ENCODE measurements at regions not wholly inside any gene's neighbourhood (a gene's known extent, or its start where the extent isn't known, plus 50 kb on each side); places are given as distances from the start of the nearest gene placed in this dataset.

DNA sequence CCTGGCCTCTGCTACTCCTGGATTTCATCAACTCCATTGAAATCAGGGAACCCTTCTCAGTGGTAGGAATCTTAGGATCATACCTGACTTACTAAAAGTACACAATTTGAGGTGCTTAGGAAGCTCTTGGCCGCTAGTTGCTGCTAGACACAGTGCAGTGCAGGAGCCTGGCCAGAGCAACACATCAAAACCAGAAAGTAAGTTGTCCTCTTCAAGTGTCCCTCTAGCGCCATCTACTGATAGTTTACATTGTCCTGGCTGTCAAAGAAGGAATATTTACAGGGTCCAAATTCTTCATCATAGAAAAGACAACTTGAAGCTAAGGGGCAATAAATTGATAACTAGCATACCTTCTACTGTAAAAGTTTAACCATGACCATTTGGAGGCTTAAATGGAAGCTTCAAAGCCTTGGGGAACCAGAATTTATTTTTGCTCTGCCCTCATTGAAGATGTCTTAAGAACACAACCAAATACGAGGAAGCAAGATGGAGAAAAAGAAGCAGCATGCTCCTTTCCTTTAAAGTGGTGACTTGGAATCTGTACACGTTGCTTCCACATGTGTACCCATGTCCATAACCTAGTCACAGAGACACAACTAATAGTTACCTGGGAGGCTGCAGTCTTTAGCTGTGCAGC lies 889.1 kb upstream of the GCFC2 start:
- no peaks in the 10 kb centered on the region for H3K36me3 ChIP-seq
- TF ChIP-seq Cebpa-rat (IDR thresholded peaks at IDR 0.05), result no peak
- H3K9ac ChIP-seq, result no peak overlapping the region
- no peaks in the 10 kb centered on the region for H3K27me3 ChIP-seq
- H3K4me1 ChIP-seq, result peaks cover 4% of the 10 kb centered on the region; the same call in 1 of the 2 replicates
- no peaks in the 10 kb centered on the region for H4K20me1 ChIP-seq
- H3K4me2 ChIP-seq, result no peak overlapping the region
- H3K9me3 ChIP-seq, result no peaks in the 10 kb centered on the region
- no peak overlapping the region for H3K27ac ChIP-seq
- H3K4me3 ChIP-seq, result no peak overlapping the region

DNA sequence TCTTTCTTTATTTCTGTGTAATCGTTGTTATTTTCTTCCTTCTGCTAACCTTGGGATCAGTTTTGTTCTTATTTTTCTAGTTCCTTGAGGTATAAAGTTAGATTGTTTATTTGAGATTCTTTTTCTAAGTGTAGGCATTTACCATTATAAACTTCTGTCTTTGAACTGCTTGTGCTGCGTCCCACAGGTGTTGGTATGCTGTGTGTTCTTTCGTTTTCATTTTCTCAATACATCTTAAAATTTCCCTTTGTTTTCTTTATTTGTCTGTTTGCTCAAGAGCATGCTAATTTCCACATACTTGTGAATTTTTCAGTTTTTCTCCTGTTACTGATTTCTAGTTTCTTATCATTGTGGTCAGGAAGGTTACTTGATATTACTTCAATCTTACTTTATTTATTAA lies 873.8 kb upstream of the GCFC2 start:
- Histone ChIP-seq H3K4me2 (no peak overlapping the region), H3K36me3 (no peaks in the 10 kb centered on the region), H3K27ac (no peak overlapping the region), H4K20me1 (no peaks in the 10 kb centered on the region), H3K9me3 (no peaks in the 10 kb centered on the region), H3K27me3 (no peaks in the 10 kb centered on the region), H3K4me1 (no peaks in the 10 kb centered on the region), H3K9ac (no peak overlapping the region), H3K4me3 (no peak overlapping the region)
- TF ChIP-seq Cebpa-rat (IDR thresholded peaks at IDR 0.05), result no peak

DNA sequence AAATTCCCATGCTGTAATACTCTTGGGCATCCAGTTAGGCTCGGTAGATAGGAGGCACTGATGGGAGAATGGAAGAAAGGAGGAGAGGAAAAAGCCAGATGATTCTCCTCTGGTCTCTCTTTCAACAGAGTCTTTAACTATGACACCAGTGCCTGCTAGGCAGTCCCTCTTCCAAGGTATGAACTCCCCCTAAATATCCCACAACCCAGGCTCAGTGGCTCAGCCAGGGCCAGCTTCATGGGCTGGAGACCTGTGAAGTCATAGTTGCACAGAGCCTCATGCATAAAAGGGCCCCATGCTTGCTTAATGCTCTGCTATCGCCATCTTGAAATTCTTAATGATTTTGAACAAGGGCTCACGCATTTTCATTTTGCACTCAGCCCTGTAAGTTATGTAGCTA lies 869.2 kb upstream of the GCFC2 start:
- Histone ChIP-seq H3K4me1 (no peaks in the 10 kb centered on the region), H3K27ac (no peak overlapping the region), H3K4me2 (no peak overlapping the region), H4K20me1 (no peaks in the 10 kb centered on the region), H3K27me3 (no peaks in the 10 kb centered on the region), H3K4me3 (no peak overlapping the region), H3K9me3 (no peaks in the 10 kb centered on the region), H3K9ac (no peak overlapping the region), H3K36me3 (no peaks in the 10 kb centered on the region)
- TF ChIP-seq Cebpa-rat (IDR thresholded peaks at IDR 0.05), result no peak

DNA sequence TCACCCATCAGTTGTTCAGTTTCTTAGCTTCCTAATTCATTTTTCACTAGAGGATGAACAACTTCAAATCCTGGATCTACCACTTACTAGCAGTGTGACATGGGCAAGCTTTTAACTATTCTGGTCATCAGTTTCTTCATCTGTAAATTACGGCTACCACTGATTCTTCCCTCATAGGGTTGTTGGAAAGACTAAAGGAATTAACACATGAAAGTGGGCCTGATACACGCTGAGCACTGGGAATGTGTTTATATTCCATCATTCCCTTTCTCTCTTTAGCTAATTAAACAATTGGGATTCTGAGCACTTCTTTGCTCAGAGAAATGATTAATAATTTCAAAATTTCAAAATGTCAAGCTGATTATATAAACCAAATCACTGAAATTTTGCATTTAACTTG lies 862.3 kb upstream of the GCFC2 start:
- Histone ChIP-seq H3K27me3 (no peaks in the 10 kb centered on the region), H3K4me1 (no peaks in the 10 kb centered on the region), H3K4me2 (no peak overlapping the region), H3K9me3 (no peaks in the 10 kb centered on the region), H3K36me3 (no peaks in the 10 kb centered on the region), H3K9ac (no peak overlapping the region), H3K27ac (no peak overlapping the region), H4K20me1 (no peaks in the 10 kb centered on the region), H3K4me3 (no peak overlapping the region)
- TF ChIP-seq Cebpa-rat (IDR thresholded peaks at IDR 0.05), result no peak

DNA sequence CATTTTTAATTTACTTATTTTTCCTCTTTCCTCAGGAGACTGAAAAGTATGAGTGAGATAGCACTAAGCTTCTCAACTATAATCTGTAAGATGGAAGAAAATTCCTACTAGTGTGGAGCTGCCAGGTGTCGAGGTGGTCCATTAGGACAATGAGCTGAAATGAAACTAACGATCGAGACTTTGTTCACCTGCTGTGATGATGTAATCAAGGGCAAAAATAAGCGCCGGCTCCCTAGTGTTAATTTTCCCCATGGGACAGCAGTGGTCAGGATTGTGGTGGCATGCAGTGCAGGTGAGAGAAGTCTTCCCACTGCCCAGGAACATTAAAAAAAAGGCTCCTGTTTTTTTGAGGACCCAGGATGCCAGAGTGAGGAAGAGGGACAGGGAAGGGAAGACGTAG lies 859.1 kb upstream of the GCFC2 start:
- Histone ChIP-seq H3K27ac (no peak overlapping the region), H3K4me2 (no peak overlapping the region), H3K9ac (no peak overlapping the region), H3K4me1 (no peaks in the 10 kb centered on the region), H3K27me3 (no peaks in the 10 kb centered on the region), H4K20me1 (no peaks in the 10 kb centered on the region), H3K9me3 (no peaks in the 10 kb centered on the region), H3K36me3 (no peaks in the 10 kb centered on the region), H3K4me3 (no peak overlapping the region)
- TF ChIP-seq Cebpa-rat (IDR thresholded peaks at IDR 0.05), result no peak

DNA sequence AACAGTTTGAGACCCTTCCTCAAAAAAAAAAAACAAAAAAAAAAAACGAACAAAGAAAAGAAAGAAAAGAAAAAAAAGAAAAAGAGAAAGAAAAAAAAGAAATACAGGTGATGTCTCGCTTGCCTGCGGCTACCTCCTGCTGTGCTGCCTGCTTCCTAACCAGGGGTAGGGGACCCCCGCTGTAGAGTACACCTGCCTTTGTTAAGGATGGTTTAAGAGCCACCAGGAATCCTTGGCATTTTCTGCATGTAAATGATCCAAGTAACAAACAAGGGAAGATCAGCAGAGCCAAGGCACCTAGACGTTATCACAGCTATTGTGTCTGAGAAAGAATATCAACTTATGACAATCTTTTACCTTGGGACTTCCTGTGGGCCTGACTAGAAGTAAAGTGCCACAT lies 856.8 kb upstream of the GCFC2 start:
- Histone ChIP-seq H3K27ac (no peak overlapping the region), H3K27me3 (no peaks in the 10 kb centered on the region), H3K4me2 (no peak overlapping the region), H3K4me1 (no peaks in the 10 kb centered on the region), H3K9ac (no peak overlapping the region), H3K9me3 (no peaks in the 10 kb centered on the region), H4K20me1 (no peaks in the 10 kb centered on the region), H3K4me3 (no peak overlapping the region), H3K36me3 (no peaks in the 10 kb centered on the region)
- TF ChIP-seq Cebpa-rat (IDR thresholded peaks at IDR 0.05), result no peak

DNA sequence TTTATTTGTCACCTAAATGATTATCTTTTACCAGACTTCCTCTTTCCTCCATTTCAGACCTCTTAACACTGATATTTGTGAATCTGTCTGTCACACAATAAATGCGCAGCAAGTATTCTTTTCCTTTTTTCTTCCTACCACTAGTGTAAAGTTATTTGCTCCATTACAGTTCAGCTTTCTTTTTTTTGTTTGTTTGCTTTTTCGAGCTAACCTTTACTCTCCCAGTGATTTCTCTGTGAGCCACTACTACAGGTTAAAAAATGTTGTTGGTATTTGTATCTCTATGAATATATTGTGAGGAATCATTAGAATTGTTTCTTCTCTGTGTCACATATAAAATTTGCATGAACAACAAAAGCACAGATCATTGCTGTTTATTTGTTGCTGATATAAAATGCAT lies 854.0 kb upstream of the GCFC2 start:
- Histone ChIP-seq H3K36me3 (no peaks in the 10 kb centered on the region), H3K4me3 (no peak overlapping the region), H3K27me3 (no peaks in the 10 kb centered on the region), H3K9me3 (no peaks in the 10 kb centered on the region), H3K27ac (no peak overlapping the region), H3K9ac (no peak overlapping the region), H3K4me2 (no peak overlapping the region), H3K4me1 (no peaks in the 10 kb centered on the region), H4K20me1 (no peaks in the 10 kb centered on the region)
- TF ChIP-seq Cebpa-rat (IDR thresholded peaks at IDR 0.05), result no peak

DNA sequence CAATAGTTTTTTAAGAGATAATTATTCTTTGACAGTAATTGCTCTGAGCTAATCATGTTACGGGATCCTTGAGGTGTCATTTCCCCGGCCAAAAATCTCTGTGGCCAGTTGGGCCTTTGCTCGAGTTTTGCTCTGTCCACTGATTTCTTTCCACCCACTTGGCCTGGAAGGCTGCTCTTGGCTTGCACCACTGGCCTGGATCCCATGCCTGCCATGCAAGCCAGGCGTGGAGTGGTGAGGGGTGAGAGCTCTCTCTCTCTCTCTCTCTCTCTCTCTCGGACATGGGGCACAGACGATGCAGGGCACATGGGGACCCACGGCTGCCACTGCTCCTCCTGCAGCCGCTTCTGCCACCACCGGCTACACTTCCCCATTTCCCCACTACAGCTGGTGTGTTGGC lies 853.0 kb upstream of the GCFC2 start:
- Histone ChIP-seq H3K4me3 (no peak overlapping the region), H4K20me1 (no peaks in the 10 kb centered on the region), H3K9ac (no peak overlapping the region), H3K4me2 (no peak overlapping the region), H3K4me1 (no peaks in the 10 kb centered on the region), H3K27ac (no peak overlapping the region), H3K9me3 (no peaks in the 10 kb centered on the region), H3K36me3 (no peaks in the 10 kb centered on the region), H3K27me3 (no peaks in the 10 kb centered on the region)
- TF ChIP-seq Cebpa-rat (IDR thresholded peaks at IDR 0.05), result no peak

DNA sequence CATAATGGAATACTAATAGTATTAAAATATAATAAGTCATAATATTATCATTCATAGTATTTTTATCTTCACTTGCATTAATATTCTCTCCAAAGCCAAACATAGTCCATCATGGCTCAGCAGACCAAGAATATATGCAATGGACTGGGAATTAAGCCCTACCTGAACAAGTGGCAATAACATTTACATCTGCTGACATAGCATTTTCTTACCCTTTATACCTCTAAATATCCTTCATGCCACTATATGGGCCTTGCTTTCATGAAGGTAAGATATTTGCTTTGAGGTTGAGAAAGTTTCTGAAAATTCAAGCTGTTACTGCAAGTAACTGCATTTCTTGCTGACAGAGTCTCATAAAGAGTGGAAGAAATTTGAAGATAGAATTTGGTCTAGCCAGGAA lies 847.4 kb upstream of the GCFC2 start:
- Histone ChIP-seq H3K27ac (no peak overlapping the region), H4K20me1 (no peaks in the 10 kb centered on the region), H3K4me3 (no peak overlapping the region), H3K27me3 (no peaks in the 10 kb centered on the region), H3K36me3 (no peaks in the 10 kb centered on the region), H3K9me3 (no peaks in the 10 kb centered on the region), H3K9ac (no peak overlapping the region), H3K4me1 (no peaks in the 10 kb centered on the region), H3K4me2 (no peak overlapping the region)
- no peak for TF ChIP-seq Cebpa-rat (IDR thresholded peaks at IDR 0.05)

DNA sequence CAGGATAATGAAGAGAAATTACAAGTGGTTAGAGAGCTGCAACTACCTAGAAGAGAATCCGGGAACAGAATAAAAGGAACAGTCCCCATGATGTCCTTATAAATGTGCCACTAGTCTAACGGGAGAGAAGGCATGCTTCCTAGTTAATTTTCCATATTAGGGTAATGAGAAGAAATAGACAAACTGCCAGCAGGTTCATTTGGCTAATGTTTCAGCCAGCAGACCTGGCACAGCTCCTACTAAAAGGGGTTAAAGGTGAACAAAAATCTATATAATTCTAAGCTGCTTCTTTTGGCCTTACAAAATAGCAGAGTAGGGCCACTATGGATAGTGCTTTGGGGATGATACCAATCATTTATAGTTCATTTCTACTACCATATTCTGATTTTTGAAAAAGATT lies 845.3 kb upstream of the GCFC2 start:
- no peak overlapping the region for H3K4me3 ChIP-seq
- no peak overlapping the region for H3K27ac ChIP-seq
- no peaks in the 10 kb centered on the region for H3K36me3 ChIP-seq
- H3K9ac ChIP-seq, result no peak overlapping the region
- no peaks in the 10 kb centered on the region for H3K9me3 ChIP-seq
- H3K4me1 ChIP-seq, result no peaks in the 10 kb centered on the region
- no peak for TF ChIP-seq Cebpa-rat (IDR thresholded peaks at IDR 0.05)
- H3K27me3 ChIP-seq, result no peaks in the 10 kb centered on the region
- no peak overlapping the region for H3K4me2 ChIP-seq
- no peaks in the 10 kb centered on the region for H4K20me1 ChIP-seq

DNA sequence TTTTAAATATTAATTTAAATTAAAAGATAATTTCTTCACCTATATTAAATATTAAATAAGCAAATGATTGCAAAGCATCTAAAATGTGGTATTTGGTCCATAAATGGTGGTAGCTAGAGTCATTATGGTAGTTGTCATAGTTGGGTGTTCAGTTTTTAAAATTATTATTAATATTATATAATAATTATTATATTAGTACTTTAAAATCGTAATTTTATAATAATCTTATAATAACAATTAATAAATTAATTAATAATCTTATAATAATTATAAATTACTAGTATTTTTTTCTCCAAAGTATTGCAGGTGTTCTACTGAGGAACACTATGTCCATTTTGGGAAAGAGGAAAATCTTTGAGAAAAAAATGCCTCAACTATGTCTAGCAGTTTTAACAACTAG lies 835.5 kb upstream of the GCFC2 start:
- no peaks in the 10 kb centered on the region for H3K9me3 ChIP-seq
- no peak overlapping the region for H3K4me2 ChIP-seq
- no peaks in the 10 kb centered on the region for H3K27me3 ChIP-seq
- H3K27ac ChIP-seq, result no peak overlapping the region
- H3K4me3 ChIP-seq, result no peak overlapping the region
- H3K4me1 ChIP-seq, result 0 out of 2 replicates have a peak, but pooled peaks cover 4% of the 10 kb centered on the region
- no peak overlapping the region for H3K9ac ChIP-seq
- H3K36me3 ChIP-seq, result no peaks in the 10 kb centered on the region
- no peaks in the 10 kb centered on the region for H4K20me1 ChIP-seq
- no peak for TF ChIP-seq Cebpa-rat (IDR thresholded peaks at IDR 0.05)

Measured in BLaER1 (cell line).